ENCODE measurements at regions not wholly inside any gene's neighbourhood (a gene's known extent, or its start where the extent isn't known, plus 50 kb on each side); places are given as distances from the start of the nearest gene placed in this dataset.

DNA sequence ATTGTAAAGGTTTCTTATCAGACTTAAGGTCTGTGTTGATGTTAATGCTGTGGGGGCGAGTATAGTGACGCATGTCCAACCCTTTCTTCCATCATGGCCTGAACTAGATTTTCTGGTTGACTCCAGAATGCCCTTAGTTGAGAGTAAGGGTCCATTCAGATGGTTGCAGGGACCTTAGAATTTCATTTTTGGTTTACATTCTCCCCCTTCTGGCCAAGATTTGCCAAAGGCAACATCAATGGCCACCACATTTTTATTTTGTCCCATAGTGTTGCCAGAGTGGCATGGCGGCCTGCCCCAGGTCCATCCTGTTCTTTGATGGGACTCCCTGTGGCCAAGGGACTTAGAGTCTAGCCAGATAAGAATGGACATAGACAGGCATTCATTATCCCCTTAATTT is 368.5 kb downstream of the GPM6A start:
- TF ChIP-seq ATF3 (CRISPR knock-in tag; conservative IDR thresholded peaks at IDR 0.05) (no peak), ESRRA (CRISPR knock-in tag; IDR thresholded peaks at IDR 0.05; ENCODE audit: borderline replicate concordance) (no peak), ZNF138 (CRISPR knock-in tag; conservative IDR thresholded peaks at IDR 0.05) (no peak), JUN (CRISPR knock-in tag; IDR thresholded peaks at IDR 0.05) (no peak), NFYB (CRISPR knock-in tag; conservative IDR thresholded peaks at IDR 0.05; ENCODE audit: low read depth) (no peak)
- TF ChIP-seq, protein P1, sequence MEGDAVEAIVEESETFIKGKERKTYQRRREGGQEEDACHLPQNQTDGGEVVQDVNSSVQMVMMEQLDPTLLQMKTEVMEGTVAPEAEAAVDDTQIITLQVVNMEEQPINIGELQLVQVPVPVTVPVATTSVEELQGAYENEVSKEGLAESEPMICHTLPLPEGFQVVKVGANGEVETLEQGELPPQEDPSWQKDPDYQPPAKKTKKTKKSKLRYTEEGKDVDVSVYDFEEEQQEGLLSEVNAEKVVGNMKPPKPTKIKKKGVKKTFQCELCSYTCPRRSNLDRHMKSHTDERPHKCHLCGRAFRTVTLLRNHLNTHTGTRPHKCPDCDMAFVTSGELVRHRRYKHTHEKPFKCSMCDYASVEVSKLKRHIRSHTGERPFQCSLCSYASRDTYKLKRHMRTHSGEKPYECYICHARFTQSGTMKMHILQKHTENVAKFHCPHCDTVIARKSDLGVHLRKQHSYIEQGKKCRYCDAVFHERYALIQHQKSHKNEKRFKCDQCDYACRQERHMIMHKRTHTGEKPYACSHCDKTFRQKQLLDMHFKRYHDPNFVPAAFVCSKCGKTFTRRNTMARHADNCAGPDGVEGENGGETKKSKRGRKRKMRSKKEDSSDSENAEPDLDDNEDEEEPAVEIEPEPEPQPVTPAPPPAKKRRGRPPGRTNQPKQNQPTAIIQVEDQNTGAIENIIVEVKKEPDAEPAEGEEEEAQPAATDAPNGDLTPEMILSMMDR (IDR thresholded peaks at IDR 0.05) = no peak
- TF ChIP-seq, protein P2, sequence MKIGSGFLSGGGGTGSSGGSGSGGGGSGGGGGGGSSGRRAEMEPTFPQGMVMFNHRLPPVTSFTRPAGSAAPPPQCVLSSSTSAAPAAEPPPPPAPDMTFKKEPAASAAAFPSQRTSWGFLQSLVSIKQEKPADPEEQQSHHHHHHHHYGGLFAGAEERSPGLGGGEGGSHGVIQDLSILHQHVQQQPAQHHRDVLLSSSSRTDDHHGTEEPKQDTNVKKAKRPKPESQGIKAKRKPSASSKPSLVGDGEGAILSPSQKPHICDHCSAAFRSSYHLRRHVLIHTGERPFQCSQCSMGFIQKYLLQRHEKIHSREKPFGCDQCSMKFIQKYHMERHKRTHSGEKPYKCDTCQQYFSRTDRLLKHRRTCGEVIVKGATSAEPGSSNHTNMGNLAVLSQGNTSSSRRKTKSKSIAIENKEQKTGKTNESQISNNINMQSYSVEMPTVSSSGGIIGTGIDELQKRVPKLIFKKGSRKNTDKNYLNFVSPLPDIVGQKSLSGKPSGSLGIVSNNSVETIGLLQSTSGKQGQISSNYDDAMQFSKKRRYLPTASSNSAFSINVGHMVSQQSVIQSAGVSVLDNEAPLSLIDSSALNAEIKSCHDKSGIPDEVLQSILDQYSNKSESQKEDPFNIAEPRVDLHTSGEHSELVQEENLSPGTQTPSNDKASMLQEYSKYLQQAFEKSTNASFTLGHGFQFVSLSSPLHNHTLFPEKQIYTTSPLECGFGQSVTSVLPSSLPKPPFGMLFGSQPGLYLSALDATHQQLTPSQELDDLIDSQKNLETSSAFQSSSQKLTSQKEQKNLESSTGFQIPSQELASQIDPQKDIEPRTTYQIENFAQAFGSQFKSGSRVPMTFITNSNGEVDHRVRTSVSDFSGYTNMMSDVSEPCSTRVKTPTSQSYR (CRISPR knock-in tag; IDR thresholded peaks at IDR 0.05) = no peak

Measured in WTC11 (cell line).